ENCODE measurements at regions not wholly inside any gene's neighbourhood (a gene's known extent, or its start where the extent isn't known, plus 50 kb on each side); places are given as distances from the start of the nearest gene placed in this dataset.

- Histone ChIP-seq H3K4me2 (ENCODE audit: low read length, poor library complexity, severe bottlenecking) (no peak overlapping the region), H3K4ac (ENCODE audit: low read depth in 1 of 2, low read length in 2 of 2) (no peak overlapping the region), H3K9ac (ENCODE audit: low read length) (no peak overlapping the region), H4K8ac (ENCODE audit: low read length) (no peak overlapping the region), H4K91ac (ENCODE audit: low read length) (no peak overlapping the region), H3K4me3 (ENCODE audit: insufficient read depth in 1 of 2, low read depth in 1 of 2, low read length in 2 of 2) (no peak overlapping the region), H3K4me1 (ENCODE audit: control insufficient read depth, insufficient read depth, low read depth, low read length) (no peaks in the 10 kb centered on the region), H3K18ac (ENCODE audit: low read depth in 1 of 2, low read length in 2 of 2) (no peak overlapping the region), H3K36me3 (ENCODE audit: control insufficient read depth in 1 of 2, insufficient read depth in 2 of 2, low read depth in 1 of 2, low read length in 2 of 2) (no peaks in the 10 kb centered on the region), H3K14ac (ENCODE audit: low read length in 2 of 2) (no peak overlapping the region), H2BK120ac (ENCODE audit: low read depth, low read length) (no peak overlapping the region), H3K27ac (ENCODE audit: low read length, poor library complexity, severe bottlenecking) (no peak overlapping the region), H2AK5ac (ENCODE audit: low read length, severe bottlenecking) (no peak overlapping the region), H2BK5ac (ENCODE audit: low read depth, low read length, poor library complexity, severe bottlenecking) (no peak overlapping the region), H2BK15ac (ENCODE audit: low read depth, poor library complexity, severe bottlenecking) (no peak overlapping the region), H2BK12ac (ENCODE audit: low read length in 2 of 2) (no peak overlapping the region), H3K27me3 (ENCODE audit: control insufficient read depth in 1 of 2, insufficient read depth in 1 of 2, low read length in 2 of 2) (no peaks in the 10 kb centered on the region), H3K9me3 (ENCODE audit: control insufficient read depth, low read length) (no peaks in the 10 kb centered on the region), H3K23ac (ENCODE audit: low read length in 2 of 2) (no peak overlapping the region), H2AFZ (ENCODE audit: low read depth, low read length) (no peak overlapping the region), H3K79me1 (replicated peaks; ENCODE audit: low read length, poor library complexity, severe bottlenecking) (no peaks in the 10 kb centered on the region)
- DNase-seq, result no peak
- WGBS, result no CpG with 5 or more reads among the region's 1 CpG
These were observed 202.7 kb upstream of the PIK3R1 start for GRCh38 chr5:68012831-68013230.

GRCh38 chr5:68012429-68012828, 203.1 kb upstream of the PIK3R1 start:
- H3K9me3 ChIP-seq (ENCODE audit: control insufficient read depth, low read length), result no peaks in the 10 kb centered on the region
- no peak overlapping the region for H3K4me2 ChIP-seq (ENCODE audit: low read length, poor library complexity, severe bottlenecking)
- no peaks in the 10 kb centered on the region for H3K27me3 ChIP-seq (ENCODE audit: control insufficient read depth in 1 of 2, insufficient read depth in 1 of 2, low read length in 2 of 2)
- no peak overlapping the region for H3K4ac ChIP-seq (ENCODE audit: low read depth in 1 of 2, low read length in 2 of 2)
- no peak overlapping the region for H2BK12ac ChIP-seq (ENCODE audit: low read length in 2 of 2)
- H3K36me3 ChIP-seq (ENCODE audit: control insufficient read depth in 1 of 2, insufficient read depth in 2 of 2, low read depth in 1 of 2, low read length in 2 of 2), result no peaks in the 10 kb centered on the region
- no peak overlapping the region for H2AFZ ChIP-seq (ENCODE audit: low read depth, low read length)
- no peak overlapping the region for H3K14ac ChIP-seq (ENCODE audit: low read length in 2 of 2)
- H4K91ac ChIP-seq (ENCODE audit: low read length), result no peak overlapping the region
- H3K4me3 ChIP-seq (ENCODE audit: insufficient read depth in 1 of 2, low read depth in 1 of 2, low read length in 2 of 2), result no peak overlapping the region
- H3K18ac ChIP-seq (ENCODE audit: low read depth in 1 of 2, low read length in 2 of 2), result no peak overlapping the region
- H3K9ac ChIP-seq (ENCODE audit: low read length), result peak overlapping the region; percentile 37
- DNase-seq, result peak; percentile 24
- no peak overlapping the region for H3K23ac ChIP-seq (ENCODE audit: low read length in 2 of 2)
- no peak overlapping the region for H4K8ac ChIP-seq (ENCODE audit: low read length)
- H2BK120ac ChIP-seq (ENCODE audit: low read depth, low read length), result no peak overlapping the region
- H2BK5ac ChIP-seq (ENCODE audit: low read depth, low read length, poor library complexity, severe bottlenecking), result no peak overlapping the region
- no peaks in the 10 kb centered on the region for H3K4me1 ChIP-seq (ENCODE audit: control insufficient read depth, insufficient read depth, low read depth, low read length)
- WGBS, result no CpG with 5 or more reads among the region's 1 CpG
- H3K27ac ChIP-seq (ENCODE audit: low read length, poor library complexity, severe bottlenecking), result no peak overlapping the region
- no peak overlapping the region for H2AK5ac ChIP-seq (ENCODE audit: low read length, severe bottlenecking)
- no peak overlapping the region for H2BK15ac ChIP-seq (ENCODE audit: low read depth, poor library complexity, severe bottlenecking)
- no peaks in the 10 kb centered on the region for H3K79me1 ChIP-seq (replicated peaks; ENCODE audit: low read length, poor library complexity, severe bottlenecking)

GRCh38 chr5:68011801-68012200, 203.8 kb upstream of the PIK3R1 start:
- no peak overlapping the region for H3K4ac ChIP-seq (ENCODE audit: low read depth in 1 of 2, low read length in 2 of 2)
- no peak overlapping the region for H3K14ac ChIP-seq (ENCODE audit: low read length in 2 of 2)
- H3K18ac ChIP-seq (ENCODE audit: low read depth in 1 of 2, low read length in 2 of 2), result peak overlapping the region in 1 of 2 experiments; percentile 40
- peak overlapping the region; percentile 37 for H3K9ac ChIP-seq (ENCODE audit: low read length)
- H4K91ac ChIP-seq (ENCODE audit: low read length), result no peak overlapping the region
- H2BK120ac ChIP-seq (ENCODE audit: low read depth, low read length), result no peak overlapping the region
- no peak overlapping the region for H3K23ac ChIP-seq (ENCODE audit: low read length in 2 of 2)
- DNase-seq, result peak; percentile 55
- no peak overlapping the region for H2BK15ac ChIP-seq (ENCODE audit: low read depth, poor library complexity, severe bottlenecking)
- no peak overlapping the region for H2AK5ac ChIP-seq (ENCODE audit: low read length, severe bottlenecking)
- no peak overlapping the region for H3K27ac ChIP-seq (ENCODE audit: low read length, poor library complexity, severe bottlenecking)
- H3K27me3 ChIP-seq (ENCODE audit: control insufficient read depth in 1 of 2, insufficient read depth in 1 of 2, low read length in 2 of 2), result no peaks in the 10 kb centered on the region
- no peaks in the 10 kb centered on the region for H3K9me3 ChIP-seq (ENCODE audit: control insufficient read depth, low read length)
- H2BK12ac ChIP-seq (ENCODE audit: low read length in 2 of 2), result no peak overlapping the region
- H4K8ac ChIP-seq (ENCODE audit: low read length), result no peak overlapping the region
- H2BK5ac ChIP-seq (ENCODE audit: low read depth, low read length, poor library complexity, severe bottlenecking), result no peak overlapping the region
- H3K36me3 ChIP-seq (ENCODE audit: control insufficient read depth in 1 of 2, insufficient read depth in 2 of 2, low read depth in 1 of 2, low read length in 2 of 2), result no peaks in the 10 kb centered on the region
- H3K4me1 ChIP-seq (ENCODE audit: control insufficient read depth, insufficient read depth, low read depth, low read length), result no peaks in the 10 kb centered on the region
- H3K4me3 ChIP-seq (ENCODE audit: insufficient read depth in 1 of 2, low read depth in 1 of 2, low read length in 2 of 2), result no peak overlapping the region
- H3K4me2 ChIP-seq (ENCODE audit: low read length, poor library complexity, severe bottlenecking), result no peak overlapping the region
- H2AFZ ChIP-seq (ENCODE audit: low read depth, low read length), result no peak overlapping the region
- H3K79me1 ChIP-seq (replicated peaks; ENCODE audit: low read length, poor library complexity, severe bottlenecking), result no peaks in the 10 kb centered on the region

- no peak for DNase-seq
- Histone ChIP-seq H3K14ac (ENCODE audit: low read length in 2 of 2) (no peak overlapping the region), H3K4me1 (ENCODE audit: control insufficient read depth, insufficient read depth, low read depth, low read length) (no peaks in the 10 kb centered on the region), H3K4me2 (ENCODE audit: low read length, poor library complexity, severe bottlenecking) (no peak overlapping the region), H2AFZ (ENCODE audit: low read depth, low read length) (no peak overlapping the region), H3K23ac (ENCODE audit: low read length in 2 of 2) (no peak overlapping the region), H2BK5ac (ENCODE audit: low read depth, low read length, poor library complexity, severe bottlenecking) (no peak overlapping the region), H4K8ac (ENCODE audit: low read length) (no peak overlapping the region), H3K36me3 (ENCODE audit: control insufficient read depth in 1 of 2, insufficient read depth in 2 of 2, low read depth in 1 of 2, low read length in 2 of 2) (no peaks in the 10 kb centered on the region), H3K18ac (ENCODE audit: low read depth in 1 of 2, low read length in 2 of 2) (no peak overlapping the region), H2BK12ac (ENCODE audit: low read length in 2 of 2) (no peak overlapping the region), H3K4ac (ENCODE audit: low read depth in 1 of 2, low read length in 2 of 2) (no peak overlapping the region), H2BK120ac (ENCODE audit: low read depth, low read length) (no peak overlapping the region), H4K91ac (ENCODE audit: low read length) (no peak overlapping the region), H2AK5ac (ENCODE audit: low read length, severe bottlenecking) (no peak overlapping the region), H2BK15ac (ENCODE audit: low read depth, poor library complexity, severe bottlenecking) (no peak overlapping the region), H3K27ac (ENCODE audit: low read length, poor library complexity, severe bottlenecking) (no peak overlapping the region), H3K9ac (ENCODE audit: low read length) (no peak overlapping the region), H3K79me1 (replicated peaks; ENCODE audit: low read length, poor library complexity, severe bottlenecking) (no peaks in the 10 kb centered on the region), H3K27me3 (ENCODE audit: control insufficient read depth in 1 of 2, insufficient read depth in 1 of 2, low read length in 2 of 2) (no peaks in the 10 kb centered on the region), H3K4me3 (ENCODE audit: insufficient read depth in 1 of 2, low read depth in 1 of 2, low read length in 2 of 2) (no peak overlapping the region), H3K9me3 (ENCODE audit: control insufficient read depth, low read length) (no peaks in the 10 kb centered on the region)
- 100% methylated on average over 1 of the region's 2 CpGs for WGBS
These were observed 204.2 kb upstream of the PIK3R1 start for GRCh38 chr5:68011259-68011760.
